HG02852 (cell line): ENCODE measurements at regions not wholly inside any gene's neighbourhood (a gene's known extent, or its start where the extent isn't known, plus 50 kb on each side); places are given as distances from the start of the nearest gene placed in this dataset.

ENCODE experiments used
- ATAC-seq: cut with Tn5 transposase; IDR thresholded peaks from one replicate; pipeline ENCODE4 v1.9.1; 2021; ENCODE audit warnings: mild to moderate bottlenecking, moderate library complexity; ENCODE audit not compliant: unreplicated experiment

DNA sequence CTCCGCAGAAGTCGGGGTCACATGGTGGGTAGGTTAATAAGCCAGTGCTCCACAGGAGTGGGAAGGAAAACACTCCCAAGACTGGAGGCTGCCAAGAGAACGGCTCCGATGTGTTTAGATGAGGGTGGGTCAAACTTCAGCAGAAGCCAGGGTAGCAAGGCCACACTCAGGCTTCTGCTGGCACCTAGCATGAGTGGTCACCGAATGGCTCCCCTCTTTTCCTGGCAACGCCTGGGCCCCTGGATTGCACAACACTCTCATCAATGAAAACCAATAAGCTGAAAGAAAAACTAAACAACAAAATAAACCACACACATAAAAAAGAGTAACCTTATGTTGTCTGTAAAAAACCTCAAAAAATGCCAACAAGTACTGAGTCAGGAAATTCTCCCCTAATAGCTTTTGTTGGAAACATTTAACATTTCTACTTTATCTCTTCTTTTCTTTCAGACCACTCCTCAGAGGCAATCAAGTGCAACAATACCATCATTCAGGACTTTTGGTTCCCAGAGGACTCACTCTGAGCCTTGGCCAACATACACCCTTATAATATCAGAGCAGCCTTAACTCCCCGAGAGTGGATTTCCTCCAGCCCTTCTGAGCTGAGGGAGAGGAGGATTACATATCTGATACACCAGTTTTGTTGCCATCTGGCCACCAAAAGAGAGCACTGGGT is 279.9 kb downstream of the ENC1 start:
- no peak for ATAC-seq

DNA sequence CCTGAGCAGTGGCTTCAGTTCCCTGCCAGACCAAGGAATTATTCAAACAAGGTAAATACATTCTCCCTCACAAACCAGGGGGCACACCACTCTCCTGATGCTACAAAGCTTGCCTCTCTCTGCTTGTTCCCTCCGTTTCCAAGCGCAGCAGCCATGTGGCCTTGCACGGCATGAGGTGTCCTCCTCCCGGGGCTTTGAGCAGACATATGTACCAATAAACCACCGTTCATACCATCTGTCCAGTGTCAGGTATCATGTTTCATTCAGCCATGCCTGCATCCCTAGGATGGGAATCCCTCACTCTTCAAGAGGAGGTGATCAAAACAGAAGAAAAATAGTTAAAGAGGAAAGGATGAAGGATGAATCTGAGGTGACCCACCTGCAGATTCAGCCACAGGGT is 282.7 kb downstream of the ENC1 start:
- ATAC-seq: no peak

DNA sequence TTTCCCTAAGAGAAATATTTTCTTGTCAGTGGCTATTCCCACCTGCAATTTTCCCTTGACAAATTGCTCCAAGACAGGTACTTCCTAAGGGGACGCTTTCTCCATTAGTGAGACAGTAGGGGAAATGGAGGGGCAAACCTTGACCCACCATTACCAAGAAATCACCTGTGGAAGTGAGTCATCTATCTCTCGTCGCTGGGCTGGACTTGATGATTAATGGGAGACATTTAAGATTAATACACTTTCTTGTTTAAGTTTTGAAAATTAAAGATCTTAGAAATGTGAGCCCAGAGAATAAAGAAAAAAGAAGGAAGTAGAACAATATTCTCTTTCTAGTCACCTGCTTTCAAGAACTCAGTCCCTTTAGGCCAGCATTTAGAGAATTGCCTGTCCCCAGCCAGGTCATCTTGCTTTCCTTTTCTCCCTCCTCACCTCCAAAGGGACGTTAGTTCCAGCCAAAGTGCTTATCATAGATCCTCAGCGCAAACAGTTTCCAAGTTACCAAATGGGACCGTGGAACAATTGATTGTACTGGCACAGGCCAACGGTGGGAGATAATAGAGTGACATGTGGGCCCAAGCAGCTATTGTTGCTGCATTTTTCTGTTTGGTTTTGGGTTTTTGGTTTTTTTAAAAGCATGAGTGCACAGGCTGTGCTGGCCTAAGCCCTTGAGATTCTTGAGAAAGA is 284.4 kb downstream of the ENC1 start:
- ATAC-seq: no peak

DNA sequence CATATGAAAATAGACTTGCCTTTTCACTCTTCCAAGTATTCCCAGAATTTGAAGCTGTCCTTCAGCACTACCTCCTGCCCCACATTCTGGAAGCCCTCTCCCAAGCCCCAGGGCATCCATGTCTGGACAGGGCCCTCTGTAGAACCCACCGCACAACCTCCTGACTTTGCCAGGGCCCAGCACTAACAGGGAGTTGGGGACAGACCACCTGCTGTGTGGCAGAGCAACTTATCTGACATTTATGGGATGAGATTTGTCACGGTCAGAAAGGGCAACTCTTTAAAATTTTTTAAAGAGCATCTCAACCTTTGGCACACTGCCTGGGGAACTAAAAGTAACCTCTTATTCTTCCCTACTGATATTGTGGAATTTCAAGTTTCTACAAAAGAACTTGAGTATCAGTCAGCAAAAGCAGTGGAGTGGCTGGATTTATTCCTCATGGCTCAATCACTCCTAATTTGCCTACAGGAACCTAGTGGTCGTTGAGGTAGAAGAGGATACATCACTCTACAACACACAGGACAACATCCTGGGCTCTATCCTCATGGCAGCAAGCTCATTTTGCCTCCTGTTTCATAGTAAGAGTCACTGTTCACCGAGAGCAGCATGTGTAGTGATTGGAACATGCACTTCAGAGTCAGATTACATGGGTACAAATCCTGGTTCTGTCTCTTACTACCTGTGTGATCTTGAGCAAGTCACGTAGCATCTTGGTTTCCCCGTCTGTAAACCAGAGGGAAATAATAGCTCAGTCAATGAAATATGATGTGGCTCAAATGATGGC is 285.3 kb downstream of the ENC1 start:
- no peak for ATAC-seq

DNA sequence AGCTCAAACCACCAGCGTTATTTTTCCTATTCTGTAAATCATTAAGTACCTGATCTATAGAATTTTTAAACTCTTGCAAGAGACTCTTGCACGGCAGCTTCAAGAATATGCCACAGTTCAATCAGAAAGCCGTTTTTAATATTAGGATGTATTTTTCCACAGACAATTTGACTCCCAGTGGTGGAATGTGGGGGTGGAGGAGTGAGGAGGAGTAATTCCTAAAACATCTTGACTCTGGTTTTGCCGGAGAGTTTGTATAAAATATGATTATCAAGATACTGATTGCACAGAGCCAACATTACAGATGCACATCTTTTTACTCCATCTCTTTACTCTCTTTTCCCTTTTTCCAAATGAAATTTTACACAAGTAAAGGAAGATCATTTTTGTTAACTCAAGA is 288.3 kb downstream of the ENC1 start:
- ATAC-seq: no peak

DNA sequence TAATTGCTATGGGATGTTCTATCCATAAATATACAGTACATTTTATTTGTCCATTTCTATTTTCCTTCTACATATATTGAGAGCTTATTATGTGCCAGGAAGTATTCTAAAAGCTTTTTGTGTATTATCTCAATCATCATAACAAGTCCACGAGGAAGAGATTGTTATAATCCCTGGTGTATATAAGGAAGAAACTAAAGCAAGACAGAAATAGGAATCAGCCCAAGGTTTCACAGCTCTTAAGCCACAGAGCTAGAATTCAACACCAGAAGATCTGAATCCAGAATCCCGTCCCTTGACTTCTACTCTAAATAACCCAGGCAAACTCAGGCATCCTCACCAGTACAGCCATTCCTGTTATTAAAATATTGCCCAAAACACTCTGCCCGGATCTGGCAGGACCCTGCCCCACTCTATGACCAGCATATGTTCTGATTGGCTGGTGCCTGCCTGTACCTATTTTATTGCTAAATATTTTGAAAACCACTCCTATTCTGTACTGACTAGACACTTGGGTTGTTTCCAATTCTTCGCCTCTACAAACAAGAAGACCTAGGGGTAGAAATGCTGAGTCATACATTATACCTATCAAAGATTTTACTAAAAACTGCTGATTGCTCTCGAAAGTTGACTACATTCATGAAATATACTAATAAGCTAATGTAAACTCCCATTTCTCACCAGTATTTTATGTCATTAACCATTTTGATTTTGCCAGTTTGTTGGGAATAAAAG is 297.4 kb downstream of the ENC1 start:
- no peak for ATAC-seq

DNA sequence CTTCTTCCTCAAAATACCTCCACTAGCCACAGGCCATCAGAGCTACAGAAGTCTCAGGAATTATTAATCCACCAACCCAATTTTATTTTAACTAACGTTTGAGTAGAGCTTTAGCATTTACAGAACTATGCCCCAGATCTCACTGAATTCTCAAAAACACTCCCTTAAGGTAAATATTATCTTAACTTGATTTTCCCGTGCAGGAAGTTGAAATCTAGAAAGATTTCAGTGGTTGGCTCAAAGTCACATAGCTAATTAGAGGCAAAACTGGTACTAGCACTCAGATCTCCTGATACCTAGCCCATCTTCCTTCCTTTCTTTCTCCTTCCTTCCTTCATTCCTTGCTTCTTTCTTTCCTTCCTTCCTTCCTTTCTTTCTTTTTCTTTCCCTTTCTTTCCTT is 298.3 kb downstream of the ENC1 start:
- ATAC-seq: no peak

DNA sequence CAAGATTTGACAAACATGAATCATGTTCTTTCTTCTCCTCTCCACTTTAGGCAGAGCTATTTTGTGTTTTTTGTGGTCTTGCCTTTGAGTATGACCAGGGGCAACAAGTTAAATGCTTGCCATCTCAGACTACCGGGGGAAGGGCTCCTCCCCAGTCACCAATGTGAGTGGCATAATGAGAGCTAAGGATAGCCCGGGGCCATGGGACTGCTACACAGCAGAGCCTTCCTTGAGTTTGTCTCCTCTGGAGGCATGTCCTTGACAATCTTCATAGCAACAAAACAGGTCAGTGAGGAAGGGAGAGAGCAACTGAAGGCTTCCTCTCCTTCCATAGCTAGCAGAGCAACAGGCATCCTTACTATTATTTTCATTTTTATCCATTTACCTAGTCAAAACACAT is 299.3 kb downstream of the ENC1 start:
- no peak for ATAC-seq

DNA sequence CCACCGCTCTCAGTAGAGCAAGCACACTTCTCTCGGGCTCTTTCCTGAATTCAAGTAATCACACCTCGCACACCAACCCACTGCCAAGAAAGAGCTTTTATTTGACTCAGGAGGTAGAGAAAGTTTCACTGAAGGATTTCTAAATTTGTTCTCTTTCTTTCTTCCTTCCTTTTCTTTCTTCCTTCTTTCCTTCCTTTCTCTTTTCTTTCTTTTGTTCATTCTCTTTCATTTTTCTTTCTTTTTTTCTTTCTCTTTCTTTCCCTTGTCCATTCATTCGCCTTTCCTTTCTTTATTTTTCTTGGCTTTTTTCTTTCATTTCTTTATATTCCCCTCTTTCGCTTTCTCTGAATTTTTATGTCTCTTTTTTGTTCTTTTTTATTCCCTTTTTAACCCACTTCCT is 300.1 kb downstream of the ENC1 start:
- no peak for ATAC-seq

DNA sequence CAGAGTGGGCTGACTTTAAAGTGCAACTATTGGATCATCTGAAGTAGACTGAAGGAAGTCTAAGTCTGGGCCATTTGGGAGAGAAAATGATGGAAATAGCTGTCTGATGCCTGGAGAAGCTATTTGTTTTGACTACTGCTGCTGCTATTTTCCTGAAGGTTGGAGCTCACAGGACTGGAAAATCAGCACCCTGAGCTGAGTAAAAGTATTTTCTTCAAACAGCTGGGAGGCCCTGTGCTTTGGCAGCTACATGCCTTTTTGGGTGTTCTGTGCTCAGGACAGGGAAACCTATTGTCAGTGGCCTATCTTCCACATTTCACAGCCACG is 302.6 kb downstream of the ENC1 start:
- ATAC-seq: no peak

DNA sequence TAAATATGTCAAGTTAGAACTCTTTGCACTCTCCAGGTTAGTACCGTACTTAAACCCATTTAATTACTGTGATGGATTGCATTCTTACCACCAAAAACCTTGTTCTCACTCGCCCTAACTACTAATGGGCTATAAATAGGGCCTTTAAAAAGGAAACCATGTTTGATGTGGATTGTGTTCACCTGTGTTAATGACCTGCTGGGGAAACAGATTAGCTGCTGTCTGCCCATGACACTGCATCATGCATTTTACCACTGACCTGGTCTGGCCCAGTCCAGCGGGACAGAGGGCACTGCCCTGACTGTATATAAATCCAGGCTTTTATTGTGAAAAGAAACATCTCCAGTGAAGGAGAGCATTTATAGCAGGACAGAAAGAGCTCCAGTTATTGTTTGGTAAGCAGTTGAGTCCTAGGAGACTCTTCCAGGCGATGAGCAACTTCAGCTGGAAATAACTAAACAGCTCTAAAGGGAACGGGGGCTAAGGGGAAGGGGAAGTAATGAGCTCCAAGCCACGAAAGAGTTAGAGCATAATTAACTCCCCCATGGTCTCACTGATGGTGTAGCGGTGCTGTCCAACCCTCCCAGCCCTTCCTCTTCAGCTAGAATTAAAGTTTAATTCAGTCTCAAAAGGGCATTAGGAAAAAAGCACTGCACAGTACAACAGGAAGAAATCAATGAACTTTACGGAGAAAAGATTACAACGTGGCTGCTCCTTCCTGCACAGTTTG is 303.1 kb downstream of the ENC1 start:
- no peak for ATAC-seq

DNA sequence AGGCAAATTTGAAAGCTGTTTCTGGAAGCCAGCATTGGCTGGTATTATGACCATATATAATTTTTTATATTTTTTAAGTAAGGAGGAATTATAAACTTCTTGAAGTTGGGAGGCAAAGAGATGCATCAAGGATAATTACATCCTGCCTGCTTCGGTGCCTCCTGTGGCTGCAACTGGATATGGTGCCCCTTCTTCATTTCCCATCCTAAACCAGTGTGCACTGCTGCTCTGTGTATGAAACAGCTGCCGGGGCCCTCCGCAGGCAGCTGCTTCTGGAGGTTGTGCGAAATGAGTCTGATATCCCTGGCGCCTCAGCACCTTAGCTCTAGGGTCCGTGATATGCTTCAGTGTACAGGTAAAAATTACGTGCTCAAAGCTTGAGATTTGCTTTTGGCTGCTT is 304.2 kb downstream of the ENC1 start:
- no peak for ATAC-seq

DNA sequence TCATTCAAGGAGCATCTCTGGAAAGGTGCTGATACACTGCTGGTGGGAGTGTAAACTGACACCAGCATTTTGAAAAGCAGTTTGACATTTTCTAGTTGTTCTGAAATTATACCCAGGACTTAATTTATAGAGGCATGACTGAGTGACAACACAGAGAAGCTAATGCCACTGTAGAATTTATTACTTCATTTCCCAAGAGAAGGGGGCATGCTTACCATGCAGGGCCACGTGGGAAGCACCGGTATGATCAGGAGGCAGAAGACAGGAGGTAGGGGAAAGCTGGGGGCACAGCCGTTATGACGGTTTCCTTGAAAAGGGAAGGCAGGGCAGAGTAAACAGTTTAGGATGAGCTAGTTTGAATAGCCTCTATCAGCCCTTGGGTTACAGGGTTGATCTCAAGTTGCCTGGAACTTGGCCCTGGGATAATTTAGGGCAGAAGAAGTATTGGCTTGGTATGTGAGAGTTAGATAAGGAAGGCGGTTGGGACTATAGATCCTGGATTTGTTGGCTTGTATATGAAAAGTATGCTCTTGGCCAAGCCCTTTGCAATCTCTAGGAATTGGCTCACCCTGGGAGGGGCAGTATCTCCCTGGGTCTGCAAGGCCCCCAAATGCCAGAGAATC is 305.7 kb downstream of the ENC1 start:
- no peak for ATAC-seq

DNA sequence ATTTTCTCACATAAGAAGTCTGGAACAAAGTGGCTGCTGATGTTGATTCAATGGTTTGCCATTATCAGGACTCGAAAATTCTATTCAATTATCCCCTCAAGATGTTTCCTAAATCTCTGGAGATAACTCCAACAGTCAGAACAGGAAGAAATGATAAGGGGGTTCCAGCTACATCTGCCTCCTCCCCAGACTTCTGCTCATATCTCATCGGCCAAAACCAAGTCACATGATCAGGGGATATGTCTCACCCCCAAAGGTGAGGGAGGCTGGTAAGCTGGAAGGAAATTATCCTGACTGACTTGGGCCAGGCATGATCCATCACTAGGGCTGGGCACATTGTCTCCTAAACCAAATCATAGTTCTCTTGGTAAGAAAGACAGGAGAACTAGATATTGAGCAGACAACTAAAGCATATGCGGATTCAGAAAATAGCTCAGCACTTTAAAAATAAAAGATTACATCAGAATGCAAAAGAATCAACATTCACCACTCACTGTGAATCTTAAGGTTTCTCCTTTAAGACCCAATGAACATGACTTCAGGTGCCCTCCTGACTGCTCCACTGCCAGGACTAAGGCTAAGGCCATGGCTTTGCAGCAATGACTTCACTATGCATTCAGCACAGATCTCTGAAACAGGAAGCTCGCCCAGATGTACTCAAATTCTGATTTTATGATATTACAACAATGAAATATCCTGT is 306.3 kb downstream of the ENC1 start:
- ATAC-seq: no peak

DNA sequence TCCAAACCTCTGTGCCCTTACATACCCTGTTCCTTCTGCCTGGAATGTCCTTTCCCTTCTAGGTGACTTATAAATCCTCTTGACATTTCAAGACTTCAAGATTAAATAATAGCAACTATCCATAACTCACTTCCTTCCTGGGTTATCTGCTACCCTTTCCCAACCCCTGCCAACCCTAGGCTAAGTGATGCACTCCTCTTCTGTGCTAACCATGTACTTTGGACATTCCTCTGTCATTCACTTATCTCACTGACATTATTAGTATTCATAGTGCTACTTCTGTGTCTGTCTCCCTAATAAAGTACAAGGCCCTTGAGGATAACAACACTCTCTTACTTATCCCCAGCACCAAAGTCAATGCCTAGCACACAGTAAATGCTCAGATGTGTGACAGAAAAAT is 307.1 kb downstream of the ENC1 start:
- ATAC-seq: no peak

DNA sequence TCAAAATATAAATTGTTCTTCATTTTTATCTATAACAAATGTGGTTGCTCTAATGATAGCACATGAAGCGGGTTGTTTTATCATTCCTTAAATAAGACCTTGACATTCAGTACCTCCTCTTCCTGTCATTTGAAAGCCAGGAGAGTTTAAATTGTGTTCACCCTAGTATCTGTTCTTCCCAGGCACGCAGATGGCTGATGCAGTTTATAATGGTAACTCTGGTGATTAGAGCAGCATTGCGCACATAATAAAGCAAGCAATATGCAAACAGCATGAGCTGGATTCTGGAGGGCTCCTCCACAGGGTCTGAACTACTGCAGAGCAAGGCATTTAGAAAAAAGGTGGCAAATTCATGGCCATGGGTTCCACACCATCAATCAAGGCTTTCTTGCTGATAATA is 307.8 kb downstream of the ENC1 start:
- no peak for ATAC-seq

DNA sequence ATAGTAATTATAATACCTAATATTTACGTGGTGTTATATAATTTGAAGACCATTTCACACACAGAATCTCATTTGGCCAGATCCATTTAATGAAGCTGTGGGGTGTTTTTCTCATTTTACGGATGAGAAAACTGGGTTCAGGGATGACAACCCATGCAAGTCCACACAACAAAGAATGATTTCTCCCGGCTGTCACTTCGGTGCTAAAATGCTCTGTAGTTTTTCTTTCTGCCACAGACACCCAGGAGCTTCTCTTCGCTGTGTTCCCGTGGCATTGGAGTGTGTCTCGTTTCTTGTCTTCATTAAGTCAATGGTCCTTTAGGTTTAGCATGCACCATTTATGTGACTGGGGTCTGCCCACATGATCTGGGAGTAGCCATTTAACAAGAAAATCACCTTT is 308.5 kb downstream of the ENC1 start:
- ATAC-seq: no peak

DNA sequence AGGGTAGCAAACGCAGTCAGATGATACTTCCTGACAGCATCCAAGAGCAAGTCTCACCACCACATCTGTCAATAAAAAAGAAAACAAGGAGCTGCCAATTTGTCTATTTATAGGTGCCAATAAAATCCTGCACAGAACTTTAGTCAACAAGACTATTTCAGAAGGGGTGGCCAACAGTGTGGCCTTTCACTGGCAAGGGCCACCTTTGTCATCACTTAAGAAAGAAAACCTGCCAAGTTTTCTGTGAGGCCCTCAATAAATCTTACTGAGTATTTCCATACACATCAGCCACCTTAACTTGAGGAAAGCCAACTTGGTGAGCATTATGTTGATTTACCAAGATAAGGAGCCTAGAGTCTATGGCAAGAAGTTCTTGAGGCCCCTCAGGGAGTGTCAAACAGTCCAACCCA is 312.3 kb downstream of the ENC1 start:
- no peak for ATAC-seq

DNA sequence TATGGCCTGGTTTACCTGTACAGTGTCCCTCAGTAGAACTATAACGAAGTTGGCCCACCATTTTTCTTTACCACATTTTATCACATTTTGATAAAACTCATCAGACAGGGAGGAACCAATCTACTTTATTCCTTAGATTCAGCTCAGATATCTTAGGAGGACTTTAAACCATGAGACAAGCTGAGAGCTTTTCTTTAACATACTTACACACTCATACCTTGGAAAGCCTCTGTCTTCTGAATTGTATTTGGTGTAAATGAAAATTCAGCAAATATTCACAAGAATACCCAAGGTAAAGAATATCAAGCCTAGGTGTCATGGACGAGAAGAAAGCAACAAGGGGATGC is 313.2 kb downstream of the ENC1 start:
- ATAC-seq: no peak
